ENCODE measurements at regions not wholly inside any gene's neighbourhood (a gene's known extent, or its start where the extent isn't known, plus 50 kb on each side); places are given as distances from the start of the nearest gene placed in this dataset.

DNA sequence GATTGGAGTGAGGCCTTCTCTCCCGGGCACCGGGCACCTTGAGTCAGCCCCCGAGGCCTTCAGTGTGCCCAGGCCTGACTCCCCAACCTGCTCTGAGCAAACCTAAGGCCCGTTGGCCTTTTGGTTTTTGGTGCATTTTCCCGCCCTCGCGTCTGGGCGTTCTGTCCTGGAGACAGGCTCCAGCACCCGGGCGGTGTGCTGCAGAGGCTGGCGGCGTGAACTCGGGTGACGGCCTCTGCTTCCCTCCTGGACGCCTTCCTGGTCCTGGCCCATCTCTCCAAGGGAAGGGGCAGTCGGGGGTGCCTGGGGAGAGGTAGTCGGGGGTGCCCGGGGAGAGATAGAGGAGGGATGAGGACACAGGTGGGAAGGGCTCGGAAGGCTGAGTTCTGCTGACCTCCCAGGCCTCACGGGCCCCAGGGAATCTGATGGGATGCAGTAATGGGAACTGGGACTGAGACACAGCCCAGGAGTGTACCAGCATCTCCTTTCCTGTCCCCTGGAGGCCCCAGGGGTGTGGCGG, 1326.4 kb downstream of the BRD1 start:
- TF ChIP-seq, protein P1, sequence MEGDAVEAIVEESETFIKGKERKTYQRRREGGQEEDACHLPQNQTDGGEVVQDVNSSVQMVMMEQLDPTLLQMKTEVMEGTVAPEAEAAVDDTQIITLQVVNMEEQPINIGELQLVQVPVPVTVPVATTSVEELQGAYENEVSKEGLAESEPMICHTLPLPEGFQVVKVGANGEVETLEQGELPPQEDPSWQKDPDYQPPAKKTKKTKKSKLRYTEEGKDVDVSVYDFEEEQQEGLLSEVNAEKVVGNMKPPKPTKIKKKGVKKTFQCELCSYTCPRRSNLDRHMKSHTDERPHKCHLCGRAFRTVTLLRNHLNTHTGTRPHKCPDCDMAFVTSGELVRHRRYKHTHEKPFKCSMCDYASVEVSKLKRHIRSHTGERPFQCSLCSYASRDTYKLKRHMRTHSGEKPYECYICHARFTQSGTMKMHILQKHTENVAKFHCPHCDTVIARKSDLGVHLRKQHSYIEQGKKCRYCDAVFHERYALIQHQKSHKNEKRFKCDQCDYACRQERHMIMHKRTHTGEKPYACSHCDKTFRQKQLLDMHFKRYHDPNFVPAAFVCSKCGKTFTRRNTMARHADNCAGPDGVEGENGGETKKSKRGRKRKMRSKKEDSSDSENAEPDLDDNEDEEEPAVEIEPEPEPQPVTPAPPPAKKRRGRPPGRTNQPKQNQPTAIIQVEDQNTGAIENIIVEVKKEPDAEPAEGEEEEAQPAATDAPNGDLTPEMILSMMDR (IDR thresholded peaks at IDR 0.05), result no peak
- no peak for TF ChIP-seq EZH2 (IDR thresholded peaks at IDR 0.05; ENCODE audit: borderline replicate concordance, insufficient read depth, low read depth, low read length, poor library complexity, severe bottlenecking)
